Psoas muscle (tissue), 7 donors: ENCODE measurements at regions not wholly inside any gene's neighbourhood (a gene's known extent, or its start where the extent isn't known, plus 50 kb on each side); places are given as distances from the start of the nearest gene placed in this dataset.

ENCODE experiments used
- ATAC-seq, 4 donors: fragments of 200-7000 bp; cut with Tn5 transposase; one replicate each; pipeline ENCODE4 v1.9.1; 2020; ENCODE audit warnings: moderate library complexity in 3 of 4, mild to moderate bottlenecking in 2 of 4
- DNase-seq, 2 donors: peaks; one replicate each; pipeline ENCODE4 v3.0.0-alpha.2; 2020
- H3K27ac ChIP-seq: fragments of 200-600 bp; one replicate; pipeline ENCODE4 v1.8.0; 2022
- H3K27me3 ChIP-seq, 3 donors: fragments of 200-600 bp in 1 of 3; one replicate each; pipeline versions ENCODE4 v1.6.1 to v1.8.0; 2013 to 2022; ENCODE audit warnings: low read length in 2 of 3, mild to moderate bottlenecking in 2 of 3, moderate library complexity in 1 of 3; ENCODE audit not compliant: insufficient read depth in 3 of 3
- H3K36me3 ChIP-seq, 2 donors: fragments of 200-600 bp in 1 of 2; one replicate each; pipeline versions ENCODE4 v1.6.1 to v1.8.0; 2013 to 2022; ENCODE audit warnings: low read depth in 1 of 2, mild to moderate bottlenecking in 1 of 2, moderate library complexity in 1 of 2; ENCODE audit not compliant: insufficient read depth in 1 of 2
- H3K4me1 ChIP-seq: fragments of 200-600 bp; one replicate; pipeline ENCODE4 v1.8.0; 2022
- H3K4me3 ChIP-seq: fragments of 200-600 bp; one replicate; pipeline ENCODE4 v1.8.0; 2022; ENCODE audit warnings: mild to moderate bottlenecking
- H3K9me3 ChIP-seq: fragments of 200-600 bp; one replicate; pipeline ENCODE4 v1.8.0; 2022
- WGBS, 3 donors: extraction: QIAGEN DNeasy Blood & Tissue Kit; methylation state at CpG; one replicate each; pipeline versions ENCODE4 v1.1.6 to v1.1.7; 2013; 5-methylcytosine and 5-hydroxymethylcytosine counted together
- intact Hi-C, 2 donors: fragments of 100-400 bp; cut with DNase I; formaldehyde crosslinking; loops; one replicate each; pipeline versions ENCODE4 v1.11.0 to v1.14.2; 2022
- TF ChIP-seq, protein P1 (sequence below): fragments of 200-600 bp; IDR thresholded peaks from one replicate; pipeline ENCODE4 v1.8.0; 2022; ENCODE audit warnings: antibody characterized with exemption
- donor health status: healthy with polysubstance abuse.
- donor health status: DM: no; HTN: no; CAD: no; lungs with moderate emphysema.
- donor health status: Bipolar disorder and iron deficiency.
- donor health status: healthy.
- donor health status: DM: yes; HTN: yes; CAD: no.
- donor health status: DM: no; HTN: no; CAD: no.
- donor health status: DM: yes; HTN: yes; CAD: no.

- Histone ChIP-seq H3K4me1 (no peaks in the 10 kb centered on the region), H3K9me3 (no peaks in the 10 kb centered on the region), H3K27me3 (no peaks in the 10 kb centered on the region), H3K36me3 (no peaks in the 10 kb centered on the region), H3K4me3 (no peak overlapping the region), H3K27ac (no peak overlapping the region)
- DNase-seq (no peak), ATAC-seq (no peak)
- intact Hi-C loops = loop anchor here in 1 of 2 donors (10.0 kb wide), 1 partner anchor 404 kb away; no protein-coding TSS in a partner anchor
- TF ChIP-seq, protein P1, sequence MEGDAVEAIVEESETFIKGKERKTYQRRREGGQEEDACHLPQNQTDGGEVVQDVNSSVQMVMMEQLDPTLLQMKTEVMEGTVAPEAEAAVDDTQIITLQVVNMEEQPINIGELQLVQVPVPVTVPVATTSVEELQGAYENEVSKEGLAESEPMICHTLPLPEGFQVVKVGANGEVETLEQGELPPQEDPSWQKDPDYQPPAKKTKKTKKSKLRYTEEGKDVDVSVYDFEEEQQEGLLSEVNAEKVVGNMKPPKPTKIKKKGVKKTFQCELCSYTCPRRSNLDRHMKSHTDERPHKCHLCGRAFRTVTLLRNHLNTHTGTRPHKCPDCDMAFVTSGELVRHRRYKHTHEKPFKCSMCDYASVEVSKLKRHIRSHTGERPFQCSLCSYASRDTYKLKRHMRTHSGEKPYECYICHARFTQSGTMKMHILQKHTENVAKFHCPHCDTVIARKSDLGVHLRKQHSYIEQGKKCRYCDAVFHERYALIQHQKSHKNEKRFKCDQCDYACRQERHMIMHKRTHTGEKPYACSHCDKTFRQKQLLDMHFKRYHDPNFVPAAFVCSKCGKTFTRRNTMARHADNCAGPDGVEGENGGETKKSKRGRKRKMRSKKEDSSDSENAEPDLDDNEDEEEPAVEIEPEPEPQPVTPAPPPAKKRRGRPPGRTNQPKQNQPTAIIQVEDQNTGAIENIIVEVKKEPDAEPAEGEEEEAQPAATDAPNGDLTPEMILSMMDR = no peak
Observed at GRCh38 chr6:139988685-139989084, 614.2 kb upstream of the CITED2 start.

DNA sequence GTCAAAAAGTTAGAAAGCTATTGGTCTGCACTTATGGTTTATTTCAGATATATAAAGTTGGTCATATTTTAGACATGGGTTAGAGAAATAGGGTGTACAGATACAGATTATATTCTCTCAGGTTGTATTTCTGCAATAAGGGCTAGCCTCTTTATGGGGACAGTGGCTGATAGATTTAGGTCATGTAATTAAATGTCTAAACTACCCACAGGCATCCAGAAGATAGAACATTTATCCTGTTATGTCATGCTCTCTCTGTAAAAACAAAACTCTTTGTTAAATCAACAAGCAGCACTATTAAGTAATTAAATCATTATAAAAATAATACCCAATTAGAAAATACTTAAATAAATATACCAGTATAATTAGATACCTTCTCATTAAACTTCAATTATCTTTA is 612.6 kb upstream of the CITED2 start:
- no peak for DNase-seq
- Histone ChIP-seq H3K27me3 (no peaks in the 10 kb centered on the region), H3K27ac (no peak overlapping the region), H3K4me1 (peaks cover 11% of the 10 kb centered on the region), H3K9me3 (no peaks in the 10 kb centered on the region), H3K36me3 (no peaks in the 10 kb centered on the region), H3K4me3 (no peak overlapping the region)
- TF ChIP-seq, protein P1 = no peak
- ATAC-seq = no peak
- intact Hi-C loops = loop anchor here in 1 of 2 donors (10.0 kb wide), 1 partner anchor 402 kb away; no protein-coding TSS in a partner anchor

- Histone ChIP-seq H3K4me3 (no peak overlapping the region), H3K4me1 (peaks cover 19% of the 10 kb centered on the region), H3K9me3 (no peaks in the 10 kb centered on the region), H3K27ac (no peak overlapping the region), H3K36me3 (no peaks in the 10 kb centered on the region), H3K27me3 (no peaks in the 10 kb centered on the region)
- intact Hi-C loops = loop anchor here in 1 of 2 donors (10.0 kb wide), 1 partner anchor 401 kb away; no protein-coding TSS in a partner anchor
- DNase-seq (no peak), ATAC-seq (no peak)
- TF ChIP-seq, protein P1 = no peak
Observed at GRCh38 chr6:139985236-139985815, 610.9 kb upstream of the CITED2 start.

- intact Hi-C loops = loop anchor here in 1 of 2 donors (5.0 to 10.0 kb wide), 2 partner anchors 400 to 612 kb away; partner anchors contain the start of gene CITED2
- no peak for DNase-seq
- Histone ChIP-seq H3K4me1 (peaks cover 24% of the 10 kb centered on the region), H3K4me3 (no peak overlapping the region), H3K27ac (no peak overlapping the region), H3K36me3 (no peaks in the 10 kb centered on the region), H3K27me3 (no peaks in the 10 kb centered on the region), H3K9me3 (no peaks in the 10 kb centered on the region)
- TF ChIP-seq, protein P1 = no peak
- ATAC-seq = no peak
- 78 to 87% (median 79%) methylated on average over 6 of the region's 6 CpGs for WGBS, 3 donors
Observed at GRCh38 chr6:139984317-139984716, 609.9 kb upstream of the CITED2 start.
